ENCODE measurements at regions not wholly inside any gene's neighbourhood (a gene's known extent, or its start where the extent isn't known, plus 50 kb on each side); places are given as distances from the start of the nearest gene placed in this dataset.

GRCh38 chr3:3372210-3372777 lies 192.8 kb upstream of the CRBN start:
- intact Hi-C loops (cut with DNase I), result no loop called here
- TF ChIP-seq, protein P1, sequence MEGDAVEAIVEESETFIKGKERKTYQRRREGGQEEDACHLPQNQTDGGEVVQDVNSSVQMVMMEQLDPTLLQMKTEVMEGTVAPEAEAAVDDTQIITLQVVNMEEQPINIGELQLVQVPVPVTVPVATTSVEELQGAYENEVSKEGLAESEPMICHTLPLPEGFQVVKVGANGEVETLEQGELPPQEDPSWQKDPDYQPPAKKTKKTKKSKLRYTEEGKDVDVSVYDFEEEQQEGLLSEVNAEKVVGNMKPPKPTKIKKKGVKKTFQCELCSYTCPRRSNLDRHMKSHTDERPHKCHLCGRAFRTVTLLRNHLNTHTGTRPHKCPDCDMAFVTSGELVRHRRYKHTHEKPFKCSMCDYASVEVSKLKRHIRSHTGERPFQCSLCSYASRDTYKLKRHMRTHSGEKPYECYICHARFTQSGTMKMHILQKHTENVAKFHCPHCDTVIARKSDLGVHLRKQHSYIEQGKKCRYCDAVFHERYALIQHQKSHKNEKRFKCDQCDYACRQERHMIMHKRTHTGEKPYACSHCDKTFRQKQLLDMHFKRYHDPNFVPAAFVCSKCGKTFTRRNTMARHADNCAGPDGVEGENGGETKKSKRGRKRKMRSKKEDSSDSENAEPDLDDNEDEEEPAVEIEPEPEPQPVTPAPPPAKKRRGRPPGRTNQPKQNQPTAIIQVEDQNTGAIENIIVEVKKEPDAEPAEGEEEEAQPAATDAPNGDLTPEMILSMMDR (IDR thresholded peaks at IDR 0.05), result no peak
- Histone ChIP-seq H3K9me3 (peaks cover 10% of the 10 kb centered on the region), H3K27me3 (ENCODE audit: low read depth) (no peaks in the 10 kb centered on the region), H3K4me1 (no peaks in the 10 kb centered on the region), H3K36me3 (no peaks in the 10 kb centered on the region), H3K27ac (no peak overlapping the region), H3K4me3 (no peak overlapping the region)
- DNase-seq (no peak), ATAC-seq (no peak)

DNA sequence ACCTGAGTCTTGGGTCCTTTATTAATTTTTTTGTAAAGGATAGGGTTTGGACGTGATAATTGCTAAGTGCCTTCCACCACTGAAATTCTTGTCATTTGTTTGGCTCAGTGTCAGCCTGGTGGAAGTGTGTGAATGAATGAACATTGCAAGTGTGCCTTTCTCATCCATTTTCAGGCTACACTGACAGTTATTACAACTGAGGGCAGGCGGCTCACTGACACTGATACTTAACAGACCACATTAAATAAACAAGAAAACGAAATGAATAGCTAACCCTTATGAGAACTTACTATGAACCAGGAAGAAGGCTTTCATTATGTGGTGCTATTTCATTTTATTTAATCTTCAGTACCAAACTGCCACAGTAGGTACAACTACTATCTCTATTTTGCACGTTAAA lies 188.8 kb upstream of the CRBN start:
- Histone ChIP-seq H3K9me3 (no peaks in the 10 kb centered on the region), H3K4me1 (no peaks in the 10 kb centered on the region), H3K27me3 (ENCODE audit: low read depth) (no peaks in the 10 kb centered on the region), H3K36me3 (no peaks in the 10 kb centered on the region), H3K27ac (no peak overlapping the region), H3K4me3 (no peak overlapping the region)
- TF ChIP-seq, protein P1 (IDR thresholded peaks at IDR 0.05), result no peak
- DNase-seq (no peak), ATAC-seq (no peak)
- intact Hi-C loops (cut with DNase I), result no loop called here

DNA sequence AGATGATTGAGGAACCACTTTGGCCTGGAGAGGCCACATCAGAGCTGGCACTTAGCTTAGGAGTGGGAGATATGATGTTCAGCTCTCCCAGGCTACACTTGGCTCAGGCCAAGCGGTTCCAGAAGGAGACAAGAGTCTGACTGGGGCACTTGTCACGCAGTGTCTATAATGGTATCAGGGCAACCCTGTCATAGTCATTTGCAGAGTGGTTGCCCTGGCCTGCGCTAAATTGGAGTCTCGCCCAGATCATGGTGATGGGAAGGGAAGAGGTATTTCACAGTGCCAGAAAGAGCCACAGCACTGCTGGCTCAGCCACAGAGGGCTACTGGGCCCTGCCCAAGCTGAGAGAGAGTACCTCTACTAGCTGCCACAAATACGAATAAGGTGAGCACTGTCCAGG lies 186.9 kb upstream of the CRBN start:
- H3K27ac ChIP-seq, result no peak overlapping the region
- no peak overlapping the region for H3K4me3 ChIP-seq
- intact Hi-C loops (cut with DNase I), result no loop called here
- TF ChIP-seq, protein P1 (IDR thresholded peaks at IDR 0.05), result no peak
- H3K9me3 ChIP-seq, result no peaks in the 10 kb centered on the region
- H3K27me3 ChIP-seq (ENCODE audit: low read depth), result no peaks in the 10 kb centered on the region
- H3K4me1 ChIP-seq, result no peaks in the 10 kb centered on the region
- ATAC-seq (no peak), DNase-seq (no peak)
- H3K36me3 ChIP-seq, result no peaks in the 10 kb centered on the region

DNA sequence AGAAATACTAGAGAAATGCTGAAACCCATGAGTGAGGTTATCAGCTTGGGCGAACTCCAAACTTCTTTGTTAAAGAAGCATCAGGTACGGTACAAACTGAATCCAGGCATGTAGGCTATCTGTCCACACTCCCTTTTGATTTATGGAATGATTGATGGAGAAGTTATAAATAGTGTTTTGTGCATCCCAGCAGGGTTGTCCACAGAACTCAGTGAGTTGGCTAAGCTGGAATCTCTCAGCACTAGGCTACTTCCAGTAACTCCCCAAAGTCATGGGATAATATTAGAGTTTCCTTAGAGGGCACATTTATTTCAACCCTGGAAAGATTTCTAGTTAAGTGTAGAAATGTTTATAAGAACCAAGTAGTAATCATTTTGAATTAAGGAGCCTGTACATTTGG lies 186.2 kb upstream of the CRBN start:
- Histone ChIP-seq H3K27me3 (ENCODE audit: low read depth) (no peaks in the 10 kb centered on the region), H3K27ac (no peak overlapping the region), H3K4me3 (no peak overlapping the region), H3K4me1 (no peaks in the 10 kb centered on the region), H3K36me3 (no peaks in the 10 kb centered on the region), H3K9me3 (no peaks in the 10 kb centered on the region)
- no peak for DNase-seq
- intact Hi-C loops (cut with DNase I), result no loop called here
- TF ChIP-seq, protein P1 (IDR thresholded peaks at IDR 0.05), result no peak
- ATAC-seq, result no peak

DNA sequence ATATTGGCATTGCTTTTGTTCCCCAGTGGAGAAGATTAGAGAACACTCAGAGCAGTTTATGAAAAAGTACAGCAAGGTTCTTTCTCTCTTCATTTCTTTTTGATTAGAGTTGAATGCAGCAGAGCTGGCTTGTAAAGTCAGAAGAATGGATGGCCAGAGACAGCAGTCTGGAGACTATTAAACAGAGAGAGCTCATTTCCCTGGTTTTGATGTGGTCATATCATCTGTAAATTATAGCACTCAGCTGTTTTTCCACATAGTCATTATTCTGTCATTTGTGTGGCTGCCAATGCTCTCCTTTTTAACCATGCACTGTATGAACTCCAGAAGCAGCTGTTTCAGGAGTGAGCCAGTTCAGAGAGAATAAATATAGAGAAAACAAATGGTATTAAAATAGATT lies 177.4 kb upstream of the CRBN start:
- H3K36me3 ChIP-seq, result no peaks in the 10 kb centered on the region

More for the DNA sequence above, 177.4 kb upstream of the CRBN start:
- Histone ChIP-seq H3K27me3 (ENCODE audit: low read depth) (no peaks in the 10 kb centered on the region), H3K4me1 (no peaks in the 10 kb centered on the region), H3K9me3 (no peaks in the 10 kb centered on the region), H3K4me3 (no peak overlapping the region), H3K27ac (no peak overlapping the region)
- DNase-seq, result no peak
- TF ChIP-seq, protein P1 (IDR thresholded peaks at IDR 0.05), result no peak
- intact Hi-C loops (cut with DNase I), result no loop called here
- ATAC-seq, result no peak

All from lower lobe of right lung (tissue), 2 donors.